ENCODE measurements at regions not wholly inside any gene's neighbourhood (a gene's known extent, or its start where the extent isn't known, plus 50 kb on each side); places are given as distances from the start of the nearest gene placed in this dataset.
A peak's percentile ranks its signal among the peaks of the same experiment; 100 is the strongest.

DNA sequence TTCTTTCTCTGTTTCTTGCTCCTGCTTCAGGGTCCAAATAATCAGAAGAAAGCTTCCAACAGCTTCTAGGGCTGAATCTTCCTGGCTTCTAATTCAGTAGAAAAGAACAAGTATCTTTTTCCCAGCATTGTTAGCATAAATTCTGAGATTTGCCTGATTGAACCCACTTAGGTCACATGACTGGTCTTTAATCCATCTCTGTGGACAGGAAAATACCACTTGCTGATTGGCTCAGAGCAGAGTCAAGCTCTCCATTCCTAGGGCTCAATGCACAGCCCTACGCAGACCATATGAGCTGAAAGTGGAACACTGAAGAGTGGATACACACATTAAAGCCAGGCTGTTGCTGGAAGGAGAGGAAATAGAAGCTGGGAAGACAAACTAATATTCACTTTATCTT lies 99.6 kb upstream of the RPL34 start:
- DNase-seq: no peak

DNA sequence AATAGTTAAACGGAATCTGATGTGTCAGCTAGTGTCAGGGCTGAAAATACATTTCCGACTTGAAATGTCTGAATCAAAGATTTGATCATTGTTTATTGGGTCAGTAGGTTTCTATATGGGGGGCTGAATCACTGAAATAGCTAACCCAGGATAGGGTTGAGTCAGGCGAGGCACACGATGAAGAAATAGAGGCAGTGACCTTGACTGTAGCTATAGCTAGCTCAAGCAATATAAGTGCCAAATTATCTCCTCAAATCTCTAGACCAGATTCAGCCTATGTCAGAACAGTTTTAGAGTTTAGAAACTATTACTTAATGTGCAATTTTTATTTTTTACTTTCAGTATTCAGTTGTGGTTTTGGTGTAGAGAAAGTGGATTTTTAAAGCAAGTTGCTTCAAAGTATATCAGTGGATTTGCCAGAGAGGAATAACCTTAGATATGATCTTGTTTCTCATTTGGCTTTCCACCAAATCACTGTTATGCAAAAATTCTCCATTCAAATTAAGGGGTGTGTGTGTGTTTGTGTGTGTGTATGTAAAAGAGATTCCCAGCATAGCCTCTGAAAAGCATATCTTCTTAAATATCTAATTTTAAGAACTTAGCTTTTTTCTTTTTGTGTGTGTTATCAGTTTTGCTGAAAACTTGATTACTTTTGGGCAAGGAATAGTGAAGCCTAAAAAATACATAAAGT lies 100.3 kb upstream of the RPL34 start:
- DNase-seq: no peak

- DNase-seq: no peak
Measured at GRCh38 chr4:108519208-108519833, 101.1 kb upstream of the RPL34 start.

GRCh38 chr4:108512615-108513505 lies 107.5 kb upstream of the RPL34 start:
- DNase-seq: peak in 4 of 5 donors; percentile 3 to 30 (median 21)

- DNase-seq: no peak
Measured at GRCh38 chr4:108511618-108512017, 108.8 kb upstream of the RPL34 start.

- DNase-seq: no peak
Measured at GRCh38 chr4:108502356-108502755, 118.0 kb upstream of the RPL34 start.

DNA sequence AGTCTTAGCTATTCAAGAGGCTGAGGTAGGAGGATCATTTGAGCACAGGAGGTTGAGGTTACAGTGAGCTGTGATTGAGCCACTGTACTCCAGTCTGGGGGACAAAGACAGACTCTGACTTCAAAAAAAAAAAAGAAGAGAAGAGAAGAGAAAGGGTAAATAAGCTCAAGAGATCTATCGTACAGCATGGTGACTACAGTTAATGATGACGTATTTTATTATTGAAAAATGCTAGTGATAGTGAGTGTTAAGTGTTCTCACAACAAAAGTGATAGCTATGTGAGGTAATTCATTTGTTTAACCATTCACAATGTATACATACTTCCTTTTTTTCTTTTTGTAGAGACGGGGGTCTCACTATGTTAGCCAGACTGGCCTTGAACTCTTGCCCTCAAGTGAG lies 121.5 kb upstream of the RPL34 start:
- DNase-seq: no peak

DNA sequence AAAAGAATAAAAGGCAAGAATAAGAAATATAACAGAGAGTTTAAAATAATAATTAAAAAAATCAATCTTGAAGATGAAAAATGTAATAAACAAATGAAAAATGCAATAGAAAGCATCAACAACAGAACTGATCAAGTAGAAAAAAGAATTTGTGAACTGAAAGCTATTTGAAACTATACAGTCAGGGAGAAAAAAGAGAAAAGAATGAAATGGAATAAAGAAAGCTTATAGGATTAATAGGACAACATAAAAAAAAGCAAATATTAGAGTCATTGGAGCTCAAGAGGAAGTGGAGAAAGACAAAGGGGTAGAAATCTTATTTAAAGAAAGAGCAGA lies 126.8 kb upstream of the RPL34 start:
- DNase-seq: no peak

- peak in 2 of 5 donors; percentile 7 to 32 for DNase-seq
Measured at GRCh38 chr4:108492816-108493595, 127.4 kb upstream of the RPL34 start.

DNA sequence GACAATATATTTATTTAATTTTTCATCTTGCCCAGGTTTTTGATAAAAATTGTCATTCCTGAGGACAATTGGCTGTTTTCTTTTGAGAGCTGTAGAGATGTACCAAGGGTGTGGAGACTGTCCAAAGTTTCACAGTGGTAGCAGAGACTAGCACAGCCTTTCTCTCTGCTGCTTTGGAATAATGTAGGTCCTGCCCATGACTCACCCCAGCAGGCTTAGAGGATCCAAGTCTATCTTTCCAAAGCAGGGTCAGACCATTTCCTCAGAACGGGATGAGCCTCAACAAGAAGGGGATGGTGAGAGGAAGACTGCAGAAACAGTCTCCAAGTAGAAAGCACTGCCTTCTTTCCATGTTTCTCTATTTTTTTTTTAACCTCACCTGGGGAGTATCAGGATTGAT lies 131.5 kb upstream of the RPL34 start:
- no peak for DNase-seq

- no peak for DNase-seq
Measured at GRCh38 chr4:108486046-108486445, 134.3 kb upstream of the RPL34 start.

DNA sequence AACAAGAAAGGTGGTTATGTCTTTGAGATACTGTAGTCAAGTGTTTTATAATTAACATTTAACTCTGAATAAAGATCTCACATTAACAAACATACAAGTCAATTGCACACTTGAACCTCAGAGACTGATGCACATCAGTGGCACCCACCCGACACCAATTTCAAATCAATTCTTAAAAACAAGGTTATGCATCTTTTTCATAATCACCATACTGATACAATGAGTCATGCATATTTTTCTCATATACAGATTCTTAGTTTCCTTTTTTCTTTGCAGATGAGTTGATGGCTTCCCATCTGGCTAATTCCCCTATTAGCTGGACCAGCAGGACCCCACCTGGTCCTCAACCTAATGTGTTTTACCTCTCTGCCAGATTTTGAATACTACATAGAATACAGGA lies 136.2 kb upstream of the RPL34 start:
- DNase-seq: peak in 1 of 5 donors; percentile 7

DNA sequence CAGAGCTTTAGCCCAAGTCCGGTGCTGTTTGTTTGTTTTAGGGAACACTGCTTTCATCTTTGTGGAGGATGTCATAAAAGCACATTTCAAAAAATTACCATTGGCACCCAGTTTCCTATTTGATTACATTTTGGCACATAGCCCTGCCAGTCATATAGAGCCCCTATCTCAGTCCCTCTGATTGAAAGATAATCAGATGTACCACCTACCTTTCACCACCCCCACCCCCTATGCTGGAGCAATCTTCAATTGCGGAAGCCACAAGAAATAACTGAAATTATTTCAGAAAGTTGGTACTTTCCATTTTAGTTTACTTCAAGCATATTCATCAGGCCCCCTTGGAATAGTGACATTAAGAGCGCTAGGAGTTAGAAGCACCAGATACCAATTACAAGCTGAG lies 136.7 kb upstream of the RPL34 start:
- peak in 1 of 5 donors; percentile 13 for DNase-seq

DNA sequence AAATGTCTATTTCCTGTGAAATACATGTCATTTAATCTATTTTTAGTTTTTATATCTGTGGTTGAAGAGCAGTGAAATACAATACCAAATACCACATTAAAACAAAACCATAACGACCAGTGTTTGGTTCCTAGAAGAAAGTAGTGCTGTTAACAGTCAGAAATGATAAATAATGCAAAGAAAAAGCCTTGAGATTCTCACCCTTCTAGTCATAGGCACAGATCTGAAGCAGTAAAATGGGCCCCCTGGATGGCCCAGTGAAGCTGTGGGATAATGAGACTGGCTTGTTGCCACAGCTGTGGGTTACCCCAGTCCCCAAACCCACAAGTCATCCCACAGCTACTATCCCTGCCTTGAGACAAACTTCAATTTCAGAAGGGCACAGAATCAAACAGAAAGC lies 137.3 kb upstream of the RPL34 start:
- DNase-seq: peak in 1 of 5 donors; percentile 47

DNA sequence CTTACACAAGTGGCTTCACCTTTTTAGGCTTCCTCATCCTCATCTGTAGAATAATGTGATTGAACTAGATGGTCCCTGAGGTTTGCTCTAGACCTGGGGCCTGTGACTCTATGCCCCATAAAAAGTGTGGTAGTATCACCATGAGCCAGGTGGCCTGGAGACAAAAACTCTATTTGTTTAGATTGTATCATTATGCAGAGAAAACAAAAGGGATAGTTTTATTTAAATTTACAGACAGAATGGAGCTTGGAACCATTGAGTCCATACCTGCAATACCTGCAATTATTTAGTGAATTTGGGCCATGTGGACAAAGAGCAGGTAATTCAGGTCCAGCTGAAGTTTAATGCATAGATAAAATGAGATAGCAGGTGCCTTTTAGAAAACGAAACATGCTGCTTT lies 139.5 kb upstream of the RPL34 start:
- no peak for DNase-seq

- DNase-seq: no peak
Measured at GRCh38 chr4:108477527-108478108, 142.8 kb upstream of the RPL34 start.

DNA sequence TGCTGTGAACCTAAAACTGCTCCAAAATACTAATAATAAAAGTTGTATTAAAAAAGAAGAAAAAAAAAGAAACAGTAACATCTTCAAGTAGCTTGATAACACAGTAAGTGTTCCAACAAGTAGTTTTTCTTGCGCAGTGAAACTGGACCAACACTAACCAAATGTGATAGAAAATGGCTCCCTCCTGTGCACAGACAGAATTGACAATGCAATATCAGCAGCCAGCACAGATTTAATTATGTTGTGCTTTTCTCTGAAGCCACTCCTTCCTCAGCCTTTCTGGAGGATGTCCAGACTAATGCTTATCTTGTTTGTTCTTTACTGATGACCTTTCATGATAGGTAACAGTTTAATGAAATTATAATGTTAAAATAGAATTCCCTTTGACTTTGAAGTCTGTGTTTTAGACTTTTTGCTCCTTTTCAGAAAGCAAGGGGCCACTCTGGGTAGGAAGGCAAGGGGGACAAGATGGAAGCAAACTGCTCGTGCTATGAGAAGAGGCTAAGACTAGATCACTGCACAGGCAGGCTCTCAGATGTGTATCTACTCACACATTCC lies 147.1 kb upstream of the RPL34 start:
- DNase-seq: no peak

DNA sequence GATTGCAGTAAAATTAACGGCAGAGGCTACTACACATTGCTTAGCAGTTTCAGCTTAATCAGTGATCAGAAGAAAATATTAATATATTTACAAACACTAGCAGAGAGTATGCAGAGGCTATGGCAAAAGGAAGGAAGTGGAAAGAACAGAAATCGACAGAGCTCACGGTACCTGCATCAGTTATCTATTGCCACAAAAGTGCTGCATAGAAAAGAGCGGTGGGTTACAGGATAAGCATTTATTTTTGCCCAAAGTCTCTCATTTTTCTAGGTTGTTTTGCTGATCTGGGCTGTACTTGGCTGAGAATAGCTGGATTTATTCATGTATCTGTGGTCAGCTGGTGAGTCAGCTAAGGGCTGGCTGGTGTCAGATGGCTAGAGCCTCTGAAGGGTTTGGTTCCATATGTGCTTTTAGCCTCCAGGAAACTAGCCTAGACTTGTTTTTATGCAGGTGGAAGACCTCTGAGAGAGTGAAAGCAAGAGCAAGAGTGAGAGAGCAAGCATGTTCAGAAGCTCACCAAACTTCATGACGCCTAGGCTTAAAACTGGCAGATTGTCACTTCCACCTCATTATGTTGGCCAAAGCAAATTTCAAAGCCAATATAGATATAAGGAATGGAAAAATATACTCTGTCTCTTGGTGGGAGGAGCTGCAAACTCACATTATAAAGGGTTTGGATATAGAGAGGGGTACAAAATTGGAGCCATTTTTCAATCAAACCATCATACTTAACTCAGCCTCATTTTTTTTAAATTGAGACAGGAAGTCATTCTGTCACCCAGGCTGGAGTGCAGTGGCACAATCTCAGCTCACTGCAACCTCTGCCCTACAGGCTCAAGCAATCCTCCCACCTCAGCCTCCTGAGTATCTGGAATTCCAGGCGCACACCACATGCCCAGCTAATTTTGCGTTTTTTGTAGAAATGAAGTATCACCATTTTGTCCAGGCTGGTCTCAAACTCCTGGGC lies 153.2 kb upstream of the RPL34 start:
- peak in 1 of 5 donors; percentile 63 for DNase-seq

DNA sequence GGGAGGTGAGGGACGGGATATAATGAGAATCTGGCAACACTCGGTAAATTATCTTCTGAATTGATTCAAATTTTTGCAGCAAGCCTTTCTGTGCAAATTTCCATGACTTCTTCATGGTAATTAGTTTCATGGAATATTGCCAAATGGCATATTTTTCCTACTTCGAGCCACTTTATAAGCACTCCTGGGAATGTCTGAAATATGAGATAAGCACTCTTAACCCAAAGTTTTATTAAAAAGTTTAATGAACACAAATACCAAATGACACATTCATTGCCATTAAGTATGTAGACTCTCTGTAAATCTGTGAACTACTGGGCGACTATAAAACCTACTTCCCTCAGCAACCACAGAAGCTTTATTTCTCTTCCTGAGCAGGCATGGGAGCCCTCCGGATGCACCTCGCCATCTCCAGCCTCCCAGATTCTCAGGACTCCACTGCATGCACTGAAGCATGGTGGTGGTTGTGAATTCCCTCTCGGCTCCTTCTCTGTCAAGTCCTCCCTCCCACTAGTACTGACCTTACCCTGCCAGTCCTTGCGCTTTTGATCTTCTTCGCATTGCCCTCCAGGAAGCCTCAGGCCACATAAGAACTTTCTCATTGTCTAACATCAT lies 154.4 kb upstream of the RPL34 start:
- no peak for DNase-seq

DNA sequence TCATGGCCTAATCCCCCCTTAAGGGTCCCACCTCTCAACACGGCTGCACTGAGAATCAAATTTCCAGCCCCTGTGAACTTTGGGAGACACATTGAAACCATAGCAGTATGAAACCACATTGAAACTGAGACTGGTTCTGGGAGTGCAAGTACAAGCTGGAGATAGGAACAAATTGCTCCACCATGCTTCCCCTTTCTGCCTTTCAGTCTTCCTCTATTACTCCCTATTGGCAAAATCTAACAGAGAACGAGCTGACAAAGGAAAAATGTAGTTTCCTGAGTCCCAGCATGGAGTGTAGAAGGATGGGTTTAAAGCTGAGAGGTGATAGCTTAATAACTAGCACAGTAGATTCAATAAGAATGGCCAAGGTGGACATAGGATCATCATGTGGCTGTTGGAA lies 161.7 kb upstream of the RPL34 start:
- no peak for DNase-seq

DNA sequence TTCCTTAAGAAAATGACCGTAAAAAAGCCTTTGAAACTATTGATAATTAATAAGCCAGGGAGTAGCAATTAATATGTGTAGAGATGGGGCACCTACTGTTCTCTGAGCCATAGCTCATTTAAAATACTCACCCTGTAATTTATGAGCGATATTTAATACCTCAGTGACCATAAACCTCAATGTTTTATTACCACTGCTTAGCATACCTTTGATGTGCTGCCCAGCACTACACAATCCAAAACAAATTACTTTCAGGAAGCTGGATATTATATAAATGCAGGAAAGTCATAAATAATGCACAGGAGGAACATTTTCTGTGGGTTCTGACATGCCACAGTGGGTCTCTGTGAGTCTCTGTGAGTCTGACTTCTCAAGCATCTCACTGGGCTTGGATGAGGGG lies 166.1 kb upstream of the RPL34 start:
- DNase-seq: no peak
